Osteoblast (primary cell): ENCODE measurements at regions not wholly inside any gene's neighbourhood (a gene's known extent, or its start where the extent isn't known, plus 50 kb on each side); places are given as distances from the start of the nearest gene placed in this dataset.
A peak's percentile ranks its signal among the peaks of the same experiment; 100 is the strongest.

ENCODE experiments used
- DNase-seq: peaks from one replicate; pipeline ENCODE4 v3.0.0; 2011; ENCODE audit warnings: low spot score, mixed read lengths; ENCODE audit not compliant: insufficient read length; ENCODE audit errors: missing footprints
- H2AFZ ChIP-seq: 2 replicates; pipeline ENCODE4 v1.6.0; 2011; ENCODE audit warnings: mild to moderate bottlenecking, low read length
- H3K27ac ChIP-seq: 2 replicates; pipeline ENCODE4 v1.5.1; 2011; ENCODE audit warnings: mild to moderate bottlenecking, low read depth, low read length, moderate library complexity
- H3K27me3 ChIP-seq: 2 replicates; pipeline ENCODE4 v1.6.0; 2012; ENCODE audit warnings: mild to moderate bottlenecking, control low read depth, inconsistent platforms, low read length, moderate library complexity; ENCODE audit not compliant: insufficient read depth
- H3K36me3 ChIP-seq: 2 replicates; pipeline ENCODE4 v1.5.1; 2011; ENCODE audit warnings: mild to moderate bottlenecking, low read length, control low read depth, moderate library complexity; ENCODE audit not compliant: insufficient read depth
- H3K4me1 ChIP-seq: 2 replicates; pipeline ENCODE4 v1.5.1; 2011; ENCODE audit warnings: mild to moderate bottlenecking, low read length, control low read depth, moderate library complexity; ENCODE audit not compliant: insufficient read depth
- H3K4me2 ChIP-seq: 2 replicates; pipeline ENCODE4 v1.6.0; 2011; ENCODE audit warnings: mild to moderate bottlenecking, low read length; ENCODE audit not compliant: insufficient read depth
- H3K4me3 ChIP-seq: fragments of 200-600 bp; sonication (generic); 3 replicates; pipeline ENCODE4 v1.5.1; 2012; ENCODE audit warnings: mild to moderate bottlenecking, low read length, inconsistent platforms; ENCODE audit not compliant: insufficient read depth
- H3K79me2 ChIP-seq: 2 replicates; pipeline ENCODE4 v1.6.0; 2012; ENCODE audit warnings: mild to moderate bottlenecking, low read length, control low read depth, inconsistent platforms; ENCODE audit not compliant: insufficient read depth
- H3K9me3 ChIP-seq: 2 replicates; pipeline ENCODE4 v1.5.1; 2011; ENCODE audit warnings: low read depth, low read length, control low read depth
- H4K20me1 ChIP-seq: 2 replicates; pipeline ENCODE4 v1.6.0; 2012; ENCODE audit warnings: mild to moderate bottlenecking, low read length, control low read depth; ENCODE audit not compliant: insufficient read depth
- CTCF ChIP-seq: IDR thresholded peaks from 2 replicates; pipeline ENCODE4 v1.5.1; 2011; ENCODE audit warnings: mild to moderate bottlenecking, low read depth, low read length, moderate library complexity; ENCODE audit errors: extremely low read depth

- no peaks in the 10 kb centered on the region for H3K36me3 ChIP-seq
- no peaks in the 10 kb centered on the region for H3K9me3 ChIP-seq
- H3K4me2 ChIP-seq, result no peak overlapping the region
- H3K27ac ChIP-seq, result no peak overlapping the region
- H3K79me2 ChIP-seq, result no peaks in the 10 kb centered on the region
- no peak for DNase-seq
- H3K4me3 ChIP-seq, result no peak overlapping the region
- H2AFZ ChIP-seq, result no peak overlapping the region
- no peaks in the 10 kb centered on the region for H4K20me1 ChIP-seq
- TF ChIP-seq CTCF, result no peak
- H3K27me3 ChIP-seq, result no peaks in the 10 kb centered on the region
- no peaks in the 10 kb centered on the region for H3K4me1 ChIP-seq
These were observed 54.6 kb upstream of the ODC1 start for GRCh38 chr2:10502803-10503107.

GRCh38 chr2:10501980-10502802, 54.1 kb upstream of the ODC1 start:
- no peak for DNase-seq
- H2AFZ ChIP-seq, result no peak overlapping the region
- no peaks in the 10 kb centered on the region for H3K4me1 ChIP-seq
- no peaks in the 10 kb centered on the region for H3K79me2 ChIP-seq
- no peak overlapping the region for H3K27ac ChIP-seq
- peaks cover 4% of the 10 kb centered on the region for H3K27me3 ChIP-seq
- H4K20me1 ChIP-seq, result no peaks in the 10 kb centered on the region
- no peaks in the 10 kb centered on the region for H3K36me3 ChIP-seq
- H3K4me3 ChIP-seq, result no peak overlapping the region
- no peak for TF ChIP-seq CTCF
- H3K4me2 ChIP-seq, result no peak overlapping the region
- no peaks in the 10 kb centered on the region for H3K9me3 ChIP-seq

GRCh38 chr2:10501451-10501961, 53.4 kb upstream of the ODC1 start:
- no peak overlapping the region for H2AFZ ChIP-seq
- no peaks in the 10 kb centered on the region for H4K20me1 ChIP-seq
- H3K4me3 ChIP-seq, result no peak overlapping the region
- peaks cover 4% of the 10 kb centered on the region for H3K27me3 ChIP-seq
- no peak for TF ChIP-seq CTCF
- no peaks in the 10 kb centered on the region for H3K36me3 ChIP-seq
- no peaks in the 10 kb centered on the region for H3K79me2 ChIP-seq
- no peak overlapping the region for H3K27ac ChIP-seq
- H3K4me1 ChIP-seq, result no peaks in the 10 kb centered on the region
- no peak for DNase-seq
- H3K4me2 ChIP-seq, result no peak overlapping the region
- no peaks in the 10 kb centered on the region for H3K9me3 ChIP-seq

GRCh38 chr2:10500601-10501361, 52.7 kb upstream of the ODC1 start:
- TF ChIP-seq CTCF, result no peak
- Histone ChIP-seq H3K79me2 (no peaks in the 10 kb centered on the region), H3K4me2 (no peak overlapping the region), H3K27ac (no peak overlapping the region), H3K27me3 (peaks cover 5% of the 10 kb centered on the region), H3K9me3 (no peaks in the 10 kb centered on the region), H3K4me1 (no peaks in the 10 kb centered on the region), H3K4me3 (no peak overlapping the region), H4K20me1 (no peaks in the 10 kb centered on the region), H3K36me3 (no peaks in the 10 kb centered on the region), H2AFZ (no peak overlapping the region)
- peak; percentile 87 for DNase-seq
